HUES6 (cell line): ENCODE measurements at regions not wholly inside any gene's neighbourhood (a gene's known extent, or its start where the extent isn't known, plus 50 kb on each side); places are given as distances from the start of the nearest gene placed in this dataset.

Experiments used
- H3K27ac ChIP-seq: 2 replicates; pipeline ENCODE4 v1.7.0; 2013; ENCODE audit warnings: low read depth, mild to moderate bottlenecking, low read length, inconsistent platforms
- H3K27me3 ChIP-seq: 2 replicates; pipeline ENCODE4 v1.6.1; 2013; ENCODE audit warnings: low read length; ENCODE audit not compliant: control insufficient read depth, insufficient read depth
- H3K36me3 ChIP-seq: 2 replicates; pipeline ENCODE4 v1.6.1; 2013; ENCODE audit warnings: low read length; ENCODE audit not compliant: control insufficient read depth, insufficient read depth
- H3K4me1 ChIP-seq: 2 replicates; pipeline ENCODE4 v1.6.1; 2013; ENCODE audit warnings: low read length; ENCODE audit not compliant: control insufficient read depth, insufficient read depth
- H3K4me3 ChIP-seq: 2 replicates; pipeline ENCODE4 v1.5.1; 2013; ENCODE audit warnings: low read depth, low read length
- H3K9ac ChIP-seq: one replicate; pipeline ENCODE4 v1.6.1; 2013; ENCODE audit warnings: mild to moderate bottlenecking, low read length
- H3K9me3 ChIP-seq: 2 replicates; pipeline ENCODE4 v1.6.1; 2013; ENCODE audit warnings: low read depth, low read length; ENCODE audit not compliant: control insufficient read depth, insufficient read depth

- no peaks in the 10 kb centered on the region for H3K36me3 ChIP-seq
- H3K9ac ChIP-seq, result no peak overlapping the region
- H3K27ac ChIP-seq, result no peak overlapping the region
- H3K4me3 ChIP-seq, result no peak overlapping the region
- H3K27me3 ChIP-seq, result no peaks in the 10 kb centered on the region
- H3K9me3 ChIP-seq, result no peaks in the 10 kb centered on the region
- H3K4me1 ChIP-seq, result no peaks in the 10 kb centered on the region
These were observed 120.7 kb upstream of the KCNG1 start for GRCh38 chr20:51143652-51144051.

GRCh38 chr20:51142448-51142847 lies 119.5 kb upstream of the KCNG1 start:
- H3K9ac ChIP-seq, result no peak overlapping the region
- no peaks in the 10 kb centered on the region; the same call in 1 of the 2 replicates for H3K9me3 ChIP-seq
- H3K27ac ChIP-seq, result no peak overlapping the region
- no peaks in the 10 kb centered on the region for H3K27me3 ChIP-seq
- no peaks in the 10 kb centered on the region for H3K36me3 ChIP-seq
- no peaks in the 10 kb centered on the region for H3K4me1 ChIP-seq
- no peak overlapping the region for H3K4me3 ChIP-seq

GRCh38 chr20:51140671-51141070 lies 117.8 kb upstream of the KCNG1 start:
- Histone ChIP-seq H3K4me1 (no peaks in the 10 kb centered on the region), H3K27ac (no peak overlapping the region), H3K4me3 (no peak overlapping the region), H3K9me3 (no peaks in the 10 kb centered on the region; the same call in 1 of the 2 replicates), H3K36me3 (no peaks in the 10 kb centered on the region), H3K9ac (no peak overlapping the region), H3K27me3 (no peaks in the 10 kb centered on the region)

GRCh38 chr20:51139891-51140290 lies 117.0 kb upstream of the KCNG1 start:
- Histone ChIP-seq H3K4me3 (no peak overlapping the region), H3K27ac (no peak overlapping the region), H3K9me3 (no peaks in the 10 kb centered on the region; the same call in 1 of the 2 replicates), H3K36me3 (no peaks in the 10 kb centered on the region), H3K9ac (no peak overlapping the region), H3K27me3 (no peaks in the 10 kb centered on the region), H3K4me1 (no peaks in the 10 kb centered on the region)

- Histone ChIP-seq H3K4me1 (no peaks in the 10 kb centered on the region), H3K27me3 (no peaks in the 10 kb centered on the region), H3K27ac (no peak overlapping the region), H3K9ac (no peak overlapping the region), H3K4me3 (no peak overlapping the region), H3K9me3 (peaks cover 5% of the 10 kb centered on the region; the same call in 1 of the 2 replicates), H3K36me3 (no peaks in the 10 kb centered on the region)
These were observed 115.7 kb upstream of the KCNG1 start for GRCh38 chr20:51138576-51138975.

- Histone ChIP-seq H3K4me3 (no peak overlapping the region), H3K27me3 (no peaks in the 10 kb centered on the region), H3K9ac (no peak overlapping the region), H3K36me3 (no peaks in the 10 kb centered on the region), H3K9me3 (peaks cover 5% of the 10 kb centered on the region; the same call in 1 of the 2 replicates), H3K27ac (no peak overlapping the region), H3K4me1 (no peaks in the 10 kb centered on the region)
These were observed 114.6 kb upstream of the KCNG1 start for GRCh38 chr20:51137461-51137860.

GRCh38 chr20:51135926-51136715 lies 113.2 kb upstream of the KCNG1 start:
- Histone ChIP-seq H3K36me3 (no peaks in the 10 kb centered on the region), H3K27me3 (no peaks in the 10 kb centered on the region), H3K9ac (no peak overlapping the region), H3K27ac (no peak overlapping the region), H3K4me1 (no peaks in the 10 kb centered on the region), H3K4me3 (no peak overlapping the region), H3K9me3 (peaks cover 5% of the 10 kb centered on the region; the same call in 1 of the 2 replicates)

- peaks cover 5% of the 10 kb centered on the region; the same call in 1 of the 2 replicates for H3K9me3 ChIP-seq
- H3K27me3 ChIP-seq, result no peaks in the 10 kb centered on the region
- H3K9ac ChIP-seq, result no peak overlapping the region
- no peak overlapping the region for H3K4me3 ChIP-seq
- no peak overlapping the region for H3K27ac ChIP-seq
- H3K4me1 ChIP-seq, result no peaks in the 10 kb centered on the region
- H3K36me3 ChIP-seq, result no peaks in the 10 kb centered on the region
These were observed 111.5 kb upstream of the KCNG1 start for GRCh38 chr20:51134405-51134804.

- Histone ChIP-seq H3K4me1 (no peaks in the 10 kb centered on the region; the same call in 1 of the 2 replicates), H3K36me3 (no peaks in the 10 kb centered on the region), H3K9ac (no peak overlapping the region), H3K9me3 (peaks cover 5% of the 10 kb centered on the region; the same call in 1 of the 2 replicates), H3K27ac (no peak overlapping the region), H3K27me3 (no peaks in the 10 kb centered on the region), H3K4me3 (no peak overlapping the region)
These were observed 109.4 kb upstream of the KCNG1 start for GRCh38 chr20:51132279-51132678.

GRCh38 chr20:51131811-51132210 lies 108.9 kb upstream of the KCNG1 start:
- no peaks in the 10 kb centered on the region for H3K27me3 ChIP-seq
- peaks cover 5% of the 10 kb centered on the region; the same call in 1 of the 2 replicates for H3K9me3 ChIP-seq
- no peak overlapping the region for H3K27ac ChIP-seq
- no peaks in the 10 kb centered on the region for H3K36me3 ChIP-seq
- no peak overlapping the region for H3K9ac ChIP-seq
- no peak overlapping the region for H3K4me3 ChIP-seq
- H3K4me1 ChIP-seq, result no peaks in the 10 kb centered on the region; the same call in 1 of the 2 replicates

- H3K4me3 ChIP-seq, result no peak overlapping the region
- no peaks in the 10 kb centered on the region for H3K27me3 ChIP-seq
- H3K4me1 ChIP-seq, result no peaks in the 10 kb centered on the region; the same call in 1 of the 2 replicates
- no peak overlapping the region for H3K27ac ChIP-seq
- H3K9me3 ChIP-seq, result no peaks in the 10 kb centered on the region
- H3K9ac ChIP-seq, result no peak overlapping the region
- no peaks in the 10 kb centered on the region for H3K36me3 ChIP-seq
These were observed 106.4 kb upstream of the KCNG1 start for GRCh38 chr20:51129147-51129776.
